ENCODE measurements at regions not wholly inside any gene's neighbourhood (a gene's known extent, or its start where the extent isn't known, plus 50 kb on each side); places are given as distances from the start of the nearest gene placed in this dataset.
"Not testable (repeated sequence)": the region's sequence is repeated elsewhere in the genome, so short reads cannot be mapped to it uniquely, and the experiment has no call there.

DNA sequence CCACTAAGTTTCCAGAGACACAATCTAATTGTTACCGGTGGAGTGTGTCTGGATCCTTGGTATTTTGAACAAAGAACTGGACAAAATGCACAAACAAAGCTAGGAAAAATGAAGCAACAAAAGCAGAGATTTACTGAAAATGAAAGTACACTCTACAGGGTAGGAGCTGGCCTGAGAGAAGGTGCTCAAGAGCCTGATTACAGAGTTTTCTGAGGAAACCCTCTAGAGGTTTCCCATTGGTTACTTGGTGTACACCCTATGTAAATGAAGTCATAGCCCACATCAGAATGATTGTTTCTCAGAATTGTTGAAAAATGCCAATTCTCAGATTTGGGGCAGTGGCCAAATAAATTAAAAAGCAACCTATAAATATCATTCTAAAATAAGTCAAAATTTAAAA, 436.4 kb downstream of the KCNJ18 start:
- DNase-seq (ENCODE audit: low spot score) = no peak
- intact Hi-C loops (cut with DNase I) = no loop called here

- intact Hi-C loops (cut with DNase I); DNase-seq (ENCODE audit: low spot score): not testable (repeated sequence)
Observed at GRCh38 chr17:22129920-22130319, 437.6 kb downstream of the KCNJ18 start.

GRCh38 chr17:22131740-22132139, 439.4 kb downstream of the KCNJ18 start:
- intact Hi-C loops (cut with DNase I) = no loop called here
- DNase-seq (ENCODE audit: low spot score) = no peak

DNA sequence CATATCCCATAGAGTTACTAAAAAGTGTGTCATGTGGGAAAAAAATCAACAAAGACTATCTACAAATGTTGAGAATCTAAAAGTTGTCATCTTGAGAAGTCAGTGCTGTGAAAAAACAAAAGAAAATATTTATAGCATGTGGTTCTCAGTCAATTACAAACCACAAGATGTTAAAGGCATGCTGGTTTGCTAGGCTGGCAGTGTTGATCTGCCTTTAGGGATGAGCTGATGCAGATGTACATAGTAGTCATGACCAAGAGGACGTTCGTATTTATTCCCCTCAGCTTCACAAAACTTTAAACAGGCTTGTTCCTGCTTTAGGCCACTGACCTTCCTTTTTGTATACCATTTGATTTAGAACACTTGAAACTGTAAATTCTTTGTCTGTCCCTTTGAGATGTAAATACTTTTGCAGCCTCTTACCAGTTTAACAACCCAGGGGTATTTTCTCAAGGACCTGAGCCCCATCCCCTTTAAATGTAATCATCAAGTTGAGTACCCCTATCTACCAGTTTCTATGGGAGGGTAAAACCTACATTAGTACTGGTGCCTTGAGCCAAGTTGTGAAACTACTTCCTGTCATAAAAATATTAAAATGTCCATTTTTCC, 446.6 kb downstream of the KCNJ18 start:
- intact Hi-C loops (cut with DNase I) = no loop called here
- DNase-seq (ENCODE audit: low spot score) = no peak

DNA sequence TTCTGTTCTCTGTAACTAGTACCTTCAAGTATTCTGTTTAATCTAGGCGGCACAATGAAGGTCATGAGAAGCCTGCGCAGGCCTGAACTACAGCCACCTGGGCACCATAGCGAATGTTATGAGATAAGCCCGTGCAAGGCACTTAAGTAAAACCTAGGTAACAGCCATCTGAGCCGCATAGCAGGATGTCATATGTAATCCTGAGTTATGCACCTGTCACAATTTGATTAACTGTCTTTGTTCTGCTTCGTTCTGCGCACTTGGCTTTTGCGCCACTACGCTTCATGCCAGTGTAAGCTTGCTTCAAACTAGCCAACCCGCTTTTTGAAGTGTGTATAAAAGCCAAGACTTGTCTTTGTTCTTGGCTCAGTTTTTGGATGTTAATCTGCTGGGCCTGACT, 449.8 kb downstream of the KCNJ18 start:
- intact Hi-C loops (cut with DNase I) = no loop called here
- DNase-seq (ENCODE audit: low spot score) = no peak

DNA sequence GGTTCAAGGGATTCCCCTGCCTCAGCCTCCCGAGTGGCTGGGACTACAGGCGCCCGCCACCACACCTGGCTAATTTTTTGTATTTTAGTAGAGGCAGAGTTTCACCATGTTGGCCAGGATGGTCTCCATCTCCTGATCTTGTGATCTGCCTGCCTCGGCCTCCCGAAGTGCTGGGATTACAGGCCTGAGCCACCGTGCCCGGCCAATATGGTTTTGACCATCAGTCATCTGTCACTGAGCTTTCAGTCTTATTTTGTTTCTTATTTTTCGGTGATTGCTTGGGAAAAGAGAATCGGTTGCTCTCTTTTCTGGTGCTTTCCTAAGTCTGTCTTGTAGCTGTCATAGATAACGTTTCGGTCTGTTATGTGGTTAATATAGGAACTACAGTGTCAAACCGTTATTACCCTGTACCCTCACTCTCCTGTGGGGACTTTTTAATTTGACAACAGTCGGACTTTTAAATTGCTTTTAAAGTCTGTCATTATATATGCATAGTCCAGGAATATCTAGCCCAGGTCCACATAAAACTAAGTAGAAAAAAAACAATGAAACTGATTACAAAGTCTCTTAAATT, 453.4 kb downstream of the KCNJ18 start:
- intact Hi-C loops (cut with DNase I) = no loop called here
- no peak for DNase-seq (ENCODE audit: low spot score)

DNA sequence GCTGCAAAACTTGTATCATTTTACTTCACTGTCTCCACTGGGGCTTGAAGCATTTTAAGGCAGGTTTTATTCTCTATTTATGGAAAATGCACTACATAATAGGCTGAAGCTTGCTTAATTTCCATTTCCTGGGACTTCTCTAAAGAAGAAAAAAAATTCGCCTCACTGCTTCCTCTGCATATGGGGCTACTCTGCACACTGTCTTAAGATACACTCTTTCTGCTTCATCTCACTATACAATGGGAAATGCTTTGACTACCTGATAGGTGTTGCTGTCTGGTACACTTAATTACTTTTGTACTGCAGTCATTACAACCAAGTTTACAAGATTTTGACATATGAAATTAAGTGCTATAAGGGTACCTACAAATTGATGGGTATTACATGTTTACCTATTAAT, 466.0 kb downstream of the KCNJ18 start:
- no peak for DNase-seq (ENCODE audit: low spot score)
- intact Hi-C loops (cut with DNase I) = no loop called here

DNA sequence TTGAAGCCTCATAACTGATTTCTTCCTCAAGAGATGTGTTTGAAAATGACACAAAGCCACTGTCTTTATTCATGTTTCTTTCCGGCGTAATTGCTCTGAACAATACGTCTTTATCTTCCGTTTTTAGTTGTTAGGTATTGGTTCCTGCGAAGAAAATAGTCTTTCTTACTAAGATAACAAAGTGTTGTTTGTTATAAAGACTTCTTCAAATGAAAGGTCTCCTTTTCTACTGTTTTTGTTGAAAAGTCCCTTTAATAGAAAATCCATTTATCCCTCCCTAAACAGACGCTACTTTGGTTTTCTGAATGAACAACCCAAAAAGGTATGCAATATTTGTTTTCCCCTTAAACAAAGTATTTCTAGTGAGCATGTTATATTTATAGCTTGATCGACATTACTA, 469.1 kb downstream of the KCNJ18 start:
- intact Hi-C loops (cut with DNase I) = no loop called here
- no peak for DNase-seq (ENCODE audit: low spot score)

DNA sequence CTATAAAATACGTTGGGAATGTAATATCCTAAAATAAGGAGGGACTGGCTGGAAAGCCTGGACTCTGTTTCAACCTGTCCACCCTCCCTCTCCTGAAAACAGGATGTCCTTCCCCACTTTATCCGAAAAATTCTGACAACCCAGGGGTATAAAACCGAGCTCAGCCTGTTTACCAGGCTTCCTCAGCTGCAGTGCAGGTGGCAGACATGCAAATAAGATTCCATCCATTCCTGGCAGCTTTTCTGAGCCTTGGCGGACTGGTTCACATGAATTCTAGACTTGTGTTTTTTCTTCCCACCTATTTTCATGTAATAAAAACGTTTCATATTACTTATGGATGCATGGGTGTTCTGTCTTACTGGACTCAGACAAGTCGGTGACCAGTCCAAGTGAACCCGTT, 479.3 kb downstream of the KCNJ18 start:
- no peak for DNase-seq (ENCODE audit: low spot score)
- intact Hi-C loops (cut with DNase I) = no loop called here

GRCh38 chr17:22193113-22193512, 500.8 kb downstream of the KCNJ18 start:
- intact Hi-C loops (cut with DNase I) = no loop called here
- DNase-seq (ENCODE audit: low spot score) = no peak

DNA sequence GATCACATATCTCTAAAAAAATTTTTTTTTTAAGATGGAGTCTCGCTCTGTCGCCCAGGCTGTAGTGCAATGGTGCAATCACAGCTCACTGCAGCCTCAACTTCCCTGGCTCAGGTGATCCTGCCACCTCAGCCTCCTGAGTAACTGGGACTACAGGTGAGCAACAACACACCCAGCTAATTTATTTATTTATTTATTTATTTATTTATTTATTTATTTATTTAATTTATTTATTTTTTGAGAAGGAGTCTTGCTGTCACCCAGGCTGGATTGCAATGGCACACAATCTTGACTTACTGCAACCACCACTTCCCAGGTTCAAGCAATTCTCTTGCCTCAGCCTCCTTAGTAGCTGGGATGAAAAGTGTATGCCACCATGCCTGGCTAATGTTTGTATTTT, 507.9 kb downstream of the KCNJ18 start:
- intact Hi-C loops (cut with DNase I); DNase-seq (ENCODE audit: low spot score): not testable (repeated sequence)

DNA sequence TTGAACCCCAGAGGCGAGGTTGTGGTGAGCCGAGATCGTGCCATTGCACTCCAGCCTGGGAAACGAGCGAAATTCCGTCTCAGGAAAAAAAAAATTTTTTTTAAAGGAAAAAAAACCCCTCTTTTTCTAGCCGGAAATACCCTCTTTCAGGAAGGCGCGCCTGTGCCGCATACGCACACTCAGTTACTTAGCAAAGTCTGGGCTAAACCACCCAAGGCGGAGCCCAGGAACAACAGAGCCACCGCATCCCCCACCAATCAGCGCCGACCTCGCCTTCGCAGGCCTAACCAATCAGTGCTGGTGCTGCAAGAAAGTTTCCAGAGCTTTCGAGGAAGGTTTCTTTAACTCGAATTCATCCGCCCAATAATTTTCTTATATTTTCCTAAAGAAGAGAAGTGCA, 510.4 kb downstream of the KCNJ18 start:
- DNase-seq (ENCODE audit: low spot score) = no peak
- intact Hi-C loops (cut with DNase I) = no loop called here

- DNase-seq (ENCODE audit: low spot score) = no peak
- intact Hi-C loops (cut with DNase I) = no loop called here
Observed at GRCh38 chr17:22203208-22203715, 510.9 kb downstream of the KCNJ18 start.

GRCh38 chr17:22204076-22204475, 511.8 kb downstream of the KCNJ18 start:
- DNase-seq (ENCODE audit: low spot score); intact Hi-C loops (cut with DNase I): not testable (repeated sequence)

DNA sequence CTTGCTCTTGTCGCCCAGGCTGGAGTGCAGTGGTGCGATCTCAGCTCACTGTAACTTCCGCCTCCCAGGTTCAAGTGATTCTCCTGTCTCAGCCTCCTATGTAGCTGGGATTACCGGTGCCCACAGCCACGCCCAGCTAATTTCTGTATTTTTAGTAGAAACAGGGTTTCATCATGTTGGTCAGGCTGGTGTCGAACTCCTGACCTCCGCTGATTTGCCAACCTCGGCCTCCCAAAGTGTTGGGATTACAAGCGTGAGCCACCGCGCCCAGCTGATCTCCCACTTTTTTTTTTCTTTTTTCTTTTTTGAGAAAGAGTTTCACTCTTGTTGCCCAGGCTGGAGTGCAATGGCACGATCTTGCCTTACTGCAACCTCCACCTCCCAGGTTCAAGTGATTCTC, 517.9 kb downstream of the KCNJ18 start:
- intact Hi-C loops (cut with DNase I) = not testable (repeated sequence)

DNA sequence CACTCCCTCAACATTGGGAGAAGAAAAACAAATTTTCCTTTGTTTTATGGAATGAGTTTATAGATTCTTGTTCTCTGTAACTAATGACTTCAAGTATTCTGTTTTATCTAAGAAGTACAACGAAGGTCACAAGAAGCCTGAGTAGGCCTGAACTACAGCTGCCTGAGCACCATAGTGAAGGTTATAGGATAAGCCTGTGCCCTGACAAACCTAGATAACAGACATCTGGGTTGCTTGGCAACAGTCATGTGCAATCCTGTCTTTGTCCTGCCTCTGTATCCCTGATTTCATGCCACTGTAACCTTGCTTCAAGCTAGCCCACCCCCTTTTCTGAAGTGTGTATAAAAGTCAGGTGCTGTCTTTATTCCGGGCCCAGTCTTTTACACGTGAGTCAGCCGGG, 520.8 kb downstream of the KCNJ18 start:
- intact Hi-C loops (cut with DNase I); DNase-seq (ENCODE audit: low spot score): not testable (repeated sequence)

More for the DNA sequence above, 517.9 kb downstream of the KCNJ18 start:
- not testable (repeated sequence) for DNase-seq (ENCODE audit: low spot score)

DNA sequence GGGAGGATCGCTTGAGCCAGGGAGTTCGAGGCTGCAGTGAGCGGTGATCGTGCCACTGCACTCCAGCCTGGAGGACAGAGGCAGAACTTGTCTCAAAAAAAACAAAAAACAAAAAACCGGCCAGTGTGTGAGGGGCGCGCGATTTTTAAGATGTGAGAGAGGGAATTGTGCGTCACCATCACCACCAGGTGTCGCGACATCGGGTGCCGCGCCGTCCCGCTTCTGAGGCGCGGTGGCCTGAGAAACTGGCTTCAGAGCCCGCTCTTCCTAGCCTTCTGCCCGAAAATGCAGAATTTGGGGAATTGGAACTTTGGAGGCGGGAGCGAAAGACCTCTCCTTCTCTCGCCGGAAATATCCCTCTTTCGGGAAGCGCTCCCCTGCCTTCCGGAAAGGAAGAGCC, 524.8 kb downstream of the KCNJ18 start:
- intact Hi-C loops (cut with DNase I) = no loop called here
- no peak for DNase-seq (ENCODE audit: low spot score)

GRCh38 chr17:22221344-22221743, 529.0 kb downstream of the KCNJ18 start:
- no peak for DNase-seq (ENCODE audit: low spot score)
- intact Hi-C loops (cut with DNase I) = no loop called here

- DNase-seq (ENCODE audit: low spot score) = not testable (repeated sequence)
Observed at GRCh38 chr17:22226477-22226876, 534.2 kb downstream of the KCNJ18 start.

GRCh38 chr17:22226932-22227331, 534.6 kb downstream of the KCNJ18 start:
- DNase-seq (ENCODE audit: low spot score); intact Hi-C loops (cut with DNase I): not testable (repeated sequence)

More at GRCh38 chr17:22226477-22226876, 534.2 kb downstream of the KCNJ18 start:
- intact Hi-C loops (cut with DNase I) = not testable (repeated sequence)
